ENCODE measurements at regions not wholly inside any gene's neighbourhood (a gene's known extent, or its start where the extent isn't known, plus 50 kb on each side); places are given as distances from the start of the nearest gene placed in this dataset.
A peak's percentile ranks its signal among the peaks of the same experiment; 100 is the strongest.

DNA sequence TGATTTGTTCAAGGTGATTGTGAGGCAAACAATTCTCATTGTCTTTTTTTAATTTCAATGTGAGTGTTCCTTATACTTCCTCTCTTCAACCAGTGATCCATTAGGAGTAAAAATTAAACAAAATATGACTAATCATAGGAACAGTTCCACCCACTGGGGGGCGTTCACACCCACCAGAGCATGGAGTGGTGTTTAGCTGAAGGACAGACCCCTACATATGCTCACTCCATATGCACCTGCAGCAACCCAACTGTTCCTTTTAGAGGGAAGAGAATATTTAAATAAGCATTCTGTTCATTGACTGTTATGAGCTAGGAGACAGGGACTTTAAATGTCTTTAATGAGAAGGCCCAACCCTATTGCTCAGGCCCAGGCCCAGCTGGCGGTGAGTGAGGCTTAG lies 78.7 kb upstream of the DRD2 start:
- Histone ChIP-seq H3K36me3 (no peaks in the 10 kb centered on the region), H3K27me3 (no peaks in the 10 kb centered on the region), H3K27ac (no peak overlapping the region), H3K4me3 (no peak overlapping the region), H3K9me3 (no peaks in the 10 kb centered on the region), H3K4me1 (no peaks in the 10 kb centered on the region)
- DNase-seq (no peak), ATAC-seq (no peak)
- TF ChIP-seq, protein P1, sequence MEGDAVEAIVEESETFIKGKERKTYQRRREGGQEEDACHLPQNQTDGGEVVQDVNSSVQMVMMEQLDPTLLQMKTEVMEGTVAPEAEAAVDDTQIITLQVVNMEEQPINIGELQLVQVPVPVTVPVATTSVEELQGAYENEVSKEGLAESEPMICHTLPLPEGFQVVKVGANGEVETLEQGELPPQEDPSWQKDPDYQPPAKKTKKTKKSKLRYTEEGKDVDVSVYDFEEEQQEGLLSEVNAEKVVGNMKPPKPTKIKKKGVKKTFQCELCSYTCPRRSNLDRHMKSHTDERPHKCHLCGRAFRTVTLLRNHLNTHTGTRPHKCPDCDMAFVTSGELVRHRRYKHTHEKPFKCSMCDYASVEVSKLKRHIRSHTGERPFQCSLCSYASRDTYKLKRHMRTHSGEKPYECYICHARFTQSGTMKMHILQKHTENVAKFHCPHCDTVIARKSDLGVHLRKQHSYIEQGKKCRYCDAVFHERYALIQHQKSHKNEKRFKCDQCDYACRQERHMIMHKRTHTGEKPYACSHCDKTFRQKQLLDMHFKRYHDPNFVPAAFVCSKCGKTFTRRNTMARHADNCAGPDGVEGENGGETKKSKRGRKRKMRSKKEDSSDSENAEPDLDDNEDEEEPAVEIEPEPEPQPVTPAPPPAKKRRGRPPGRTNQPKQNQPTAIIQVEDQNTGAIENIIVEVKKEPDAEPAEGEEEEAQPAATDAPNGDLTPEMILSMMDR (IDR thresholded peaks at IDR 0.05), result no peak
- intact Hi-C loops (cut with DNase I), result no loop called here

DNA sequence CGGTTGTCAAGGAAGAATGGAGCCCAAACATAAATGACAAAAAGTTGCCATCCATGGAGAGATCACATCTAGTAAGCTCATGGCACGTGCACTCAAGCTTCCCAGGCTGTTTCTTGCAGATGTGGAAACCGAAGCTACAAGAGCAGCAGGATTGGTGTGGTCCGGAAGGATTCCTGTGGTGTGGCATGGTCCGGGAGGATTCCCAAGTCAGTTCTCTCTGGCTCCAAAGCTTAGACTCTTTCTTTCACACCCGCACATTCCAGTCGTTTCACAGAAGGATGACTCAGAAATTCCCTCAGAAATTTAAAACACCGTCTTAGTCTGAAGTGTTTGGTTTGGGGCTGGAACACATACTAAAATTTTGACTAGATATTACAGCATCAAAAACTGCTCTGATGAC lies 78.0 kb upstream of the DRD2 start:
- Histone ChIP-seq H3K36me3 (no peaks in the 10 kb centered on the region), H3K27me3 (no peaks in the 10 kb centered on the region), H3K4me3 (no peak overlapping the region), H3K4me1 (no peaks in the 10 kb centered on the region), H3K9me3 (no peaks in the 10 kb centered on the region), H3K27ac (no peak overlapping the region)
- DNase-seq (no peak), ATAC-seq (no peak)
- intact Hi-C loops (cut with DNase I), result no loop called here
- TF ChIP-seq, protein P1 (IDR thresholded peaks at IDR 0.05), result no peak

DNA sequence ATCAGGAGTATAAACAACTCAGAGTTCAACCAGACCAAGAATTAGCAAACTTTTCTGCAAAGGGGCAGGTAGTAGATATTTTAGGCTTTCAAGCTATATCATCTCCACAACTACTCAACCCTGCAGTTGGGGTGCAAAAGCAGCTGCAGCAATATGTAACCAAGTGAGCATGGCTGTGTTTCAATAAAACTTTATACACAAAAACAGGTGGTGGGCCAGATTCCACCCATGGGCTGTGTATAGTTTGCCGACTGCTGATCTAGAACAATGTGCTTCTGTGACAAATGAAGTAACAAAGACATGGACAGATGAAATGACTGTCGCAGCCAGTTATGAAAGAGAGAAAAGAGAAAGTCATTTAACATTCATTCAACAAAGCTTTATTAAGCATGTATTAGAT lies 77.1 kb upstream of the DRD2 start:
- no peaks in the 10 kb centered on the region for H3K4me1 ChIP-seq
- H3K4me3 ChIP-seq, result no peak overlapping the region
- intact Hi-C loops (cut with DNase I), result no loop called here
- H3K27me3 ChIP-seq, result peaks cover 5% of the 10 kb centered on the region
- H3K27ac ChIP-seq, result no peak overlapping the region
- no peaks in the 10 kb centered on the region for H3K36me3 ChIP-seq
- TF ChIP-seq, protein P1 (IDR thresholded peaks at IDR 0.05), result no peak
- ATAC-seq (no peak), DNase-seq (no peak)
- no peaks in the 10 kb centered on the region for H3K9me3 ChIP-seq

DNA sequence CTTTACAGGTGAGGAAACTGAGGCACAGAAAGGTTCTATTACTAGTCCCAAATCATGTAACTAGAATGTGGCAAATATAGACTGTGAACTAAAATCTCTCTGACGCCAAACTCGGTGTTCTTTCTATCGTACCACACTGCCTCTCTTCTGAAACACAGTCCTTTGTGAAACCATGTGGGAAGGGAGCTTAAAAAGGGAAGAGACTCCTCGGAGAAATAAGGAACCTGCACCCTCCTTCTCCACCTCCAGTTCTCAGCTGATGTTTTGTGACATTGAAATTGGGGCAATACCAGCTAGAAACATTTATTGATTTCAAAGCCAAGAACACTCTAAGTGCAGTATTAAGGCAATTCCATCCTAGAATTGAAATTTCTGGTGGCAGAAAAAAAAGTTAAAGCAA lies 76.4 kb upstream of the DRD2 start:
- Histone ChIP-seq H3K27ac (no peak overlapping the region), H3K4me3 (no peak overlapping the region), H3K4me1 (no peaks in the 10 kb centered on the region), H3K27me3 (peaks cover 5% of the 10 kb centered on the region), H3K36me3 (no peaks in the 10 kb centered on the region), H3K9me3 (no peaks in the 10 kb centered on the region)
- intact Hi-C loops (cut with DNase I), result no loop called here
- DNase-seq (no peak), ATAC-seq (peak; percentile 71)
- TF ChIP-seq, protein P1 (IDR thresholded peaks at IDR 0.05), result no peak

DNA sequence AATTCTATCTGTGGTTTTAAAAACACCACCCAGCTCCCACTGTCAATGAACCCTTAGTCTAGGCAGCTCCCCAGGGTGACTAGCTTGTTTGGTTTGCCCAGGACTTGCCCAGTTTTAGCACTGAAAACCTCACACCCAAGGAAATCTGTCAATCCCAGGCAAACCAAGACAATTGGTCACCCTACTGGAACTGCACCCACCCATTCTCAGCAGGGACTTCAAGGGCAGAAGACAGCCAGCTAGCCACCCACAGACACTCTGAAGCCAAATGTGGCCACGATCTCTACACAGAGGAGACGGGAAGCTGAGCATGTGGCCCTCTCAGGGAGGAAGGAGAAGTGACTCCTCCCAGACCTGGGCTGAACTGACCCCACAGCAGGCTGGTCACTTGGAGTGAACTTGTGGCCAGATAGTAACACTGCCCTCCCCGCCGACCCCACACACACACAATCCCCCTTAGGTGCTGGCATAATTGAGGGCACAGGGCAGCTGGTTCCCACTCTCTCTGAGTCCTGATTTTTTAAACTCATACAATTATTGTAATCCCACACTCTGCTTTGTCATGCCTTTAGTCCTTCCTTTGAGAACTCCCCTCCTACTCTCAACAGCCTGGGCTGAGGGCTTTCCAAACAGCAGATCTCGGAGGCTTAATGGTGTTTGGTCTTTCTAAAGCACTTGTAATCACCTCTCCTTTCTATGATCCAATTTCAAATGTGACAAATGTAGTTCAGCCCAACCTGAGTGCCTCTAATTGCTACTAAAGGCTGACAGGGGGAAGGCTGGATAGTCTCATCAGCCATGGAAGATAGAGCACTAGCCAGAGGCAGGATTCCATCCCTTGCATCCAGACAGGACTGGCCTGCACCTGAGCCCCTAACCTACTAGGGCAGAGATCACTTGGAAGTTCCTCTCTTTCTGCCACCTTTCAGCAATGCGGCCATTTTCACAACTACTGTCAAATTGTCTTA lies 74.7 kb upstream of the DRD2 start:
- H3K36me3 ChIP-seq, result no peaks in the 10 kb centered on the region
- intact Hi-C loops (cut with DNase I), result no loop called here
- ATAC-seq, result peak; percentile 94
- H3K27me3 ChIP-seq, result peaks cover 9% of the 10 kb centered on the region
- H3K9me3 ChIP-seq, result no peaks in the 10 kb centered on the region
- TF ChIP-seq, protein P1 (IDR thresholded peaks at IDR 0.05), result no peak
- no peak overlapping the region for H3K27ac ChIP-seq
- peak; percentile 73 for DNase-seq
- H3K4me1 ChIP-seq, result no peaks in the 10 kb centered on the region
- H3K4me3 ChIP-seq, result no peak overlapping the region

All from upper lobe of right lung (tissue), 1 donor.